ENCODE measurements at regions not wholly inside any gene's neighbourhood (a gene's known extent, or its start where the extent isn't known, plus 50 kb on each side); places are given as distances from the start of the nearest gene placed in this dataset.

DNA sequence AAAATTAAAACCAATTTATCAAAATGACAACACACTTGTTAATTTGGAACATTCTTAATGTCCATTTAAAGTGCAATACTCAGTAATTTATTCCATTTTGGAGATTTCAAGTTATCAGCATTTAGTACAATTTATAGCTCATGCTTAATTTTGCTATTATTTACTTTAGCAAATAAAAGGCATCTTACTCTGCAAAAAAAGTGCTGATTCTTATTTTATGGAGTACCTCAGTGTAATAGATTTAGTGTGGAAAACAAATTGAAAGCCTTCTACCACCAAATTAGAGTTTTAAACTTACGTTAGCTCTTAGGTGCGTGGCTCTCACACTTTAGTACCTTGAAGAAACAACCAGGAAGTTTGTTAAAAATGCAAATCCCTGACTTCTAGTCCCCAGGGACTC, 208.4 kb upstream of the NRIP1 start:
- BruUV-seq (replicated peaks), result no TSS peak
- H3K4me2 ChIP-seq (ENCODE audit: low read length), result no peak overlapping the region
- ChIA-PET POLR2A (ENCODE audit: unreplicated experiment) (interaction anchor here (0.6 kb wide), 1 partner anchor 9 kb away, joined by 5 read pairs; no protein-coding TSS in a partner anchor), CTCF (no interaction called here)
- intact Hi-C loops (cut with micrococcal nuclease), result no loop called here
- H3K9me3 ChIP-seq (ENCODE audit: low read length), result no peaks in the 10 kb centered on the region
- no peak overlapping the region for H2AFZ ChIP-seq (ENCODE audit: low read length)
- no peaks in the 10 kb centered on the region for H3K27me3 ChIP-seq (ENCODE audit: low read length)
- H3K27ac ChIP-seq (ENCODE audit: low read length), result no peak overlapping the region
- ATAC-seq, result no peak
- no peak overlapping the region for H3K9ac ChIP-seq (ENCODE audit: low read length)
- no peaks in the 10 kb centered on the region for H4K20me1 ChIP-seq (ENCODE audit: low read length)
- TF ChIP-seq EZH2 (IDR thresholded peaks at IDR 0.05; ENCODE audit: low read length, unreplicated experiment) (no peak), EZH2phosphoT487 (IDR thresholded peaks at IDR 0.05; ENCODE audit: borderline replicate concordance, low read length) (no peak)
- TF ChIP-seq, protein P1, sequence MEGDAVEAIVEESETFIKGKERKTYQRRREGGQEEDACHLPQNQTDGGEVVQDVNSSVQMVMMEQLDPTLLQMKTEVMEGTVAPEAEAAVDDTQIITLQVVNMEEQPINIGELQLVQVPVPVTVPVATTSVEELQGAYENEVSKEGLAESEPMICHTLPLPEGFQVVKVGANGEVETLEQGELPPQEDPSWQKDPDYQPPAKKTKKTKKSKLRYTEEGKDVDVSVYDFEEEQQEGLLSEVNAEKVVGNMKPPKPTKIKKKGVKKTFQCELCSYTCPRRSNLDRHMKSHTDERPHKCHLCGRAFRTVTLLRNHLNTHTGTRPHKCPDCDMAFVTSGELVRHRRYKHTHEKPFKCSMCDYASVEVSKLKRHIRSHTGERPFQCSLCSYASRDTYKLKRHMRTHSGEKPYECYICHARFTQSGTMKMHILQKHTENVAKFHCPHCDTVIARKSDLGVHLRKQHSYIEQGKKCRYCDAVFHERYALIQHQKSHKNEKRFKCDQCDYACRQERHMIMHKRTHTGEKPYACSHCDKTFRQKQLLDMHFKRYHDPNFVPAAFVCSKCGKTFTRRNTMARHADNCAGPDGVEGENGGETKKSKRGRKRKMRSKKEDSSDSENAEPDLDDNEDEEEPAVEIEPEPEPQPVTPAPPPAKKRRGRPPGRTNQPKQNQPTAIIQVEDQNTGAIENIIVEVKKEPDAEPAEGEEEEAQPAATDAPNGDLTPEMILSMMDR (conservative IDR thresholded peaks at IDR 0.05; ENCODE audit: low read depth, low read length), result no peak
- H3K4me1 ChIP-seq (ENCODE audit: insufficient read depth, low read length), result peaks cover 43% of the 10 kb centered on the region
- DNase-seq, result no peak
- H3K36me3 ChIP-seq (ENCODE audit: low read depth, low read length), result no peaks in the 10 kb centered on the region
- no peaks in the 10 kb centered on the region for H3K9me2 ChIP-seq (replicated peaks; ENCODE audit: low read length)
- H3F3A ChIP-seq (ENCODE audit: low read length, unreplicated experiment), result no peaks in the 10 kb centered on the region
- H3K4me3 ChIP-seq (ENCODE audit: low read length), result no peak overlapping the region
- H3K79me2 ChIP-seq (ENCODE audit: low read length), result no peaks in the 10 kb centered on the region

DNA sequence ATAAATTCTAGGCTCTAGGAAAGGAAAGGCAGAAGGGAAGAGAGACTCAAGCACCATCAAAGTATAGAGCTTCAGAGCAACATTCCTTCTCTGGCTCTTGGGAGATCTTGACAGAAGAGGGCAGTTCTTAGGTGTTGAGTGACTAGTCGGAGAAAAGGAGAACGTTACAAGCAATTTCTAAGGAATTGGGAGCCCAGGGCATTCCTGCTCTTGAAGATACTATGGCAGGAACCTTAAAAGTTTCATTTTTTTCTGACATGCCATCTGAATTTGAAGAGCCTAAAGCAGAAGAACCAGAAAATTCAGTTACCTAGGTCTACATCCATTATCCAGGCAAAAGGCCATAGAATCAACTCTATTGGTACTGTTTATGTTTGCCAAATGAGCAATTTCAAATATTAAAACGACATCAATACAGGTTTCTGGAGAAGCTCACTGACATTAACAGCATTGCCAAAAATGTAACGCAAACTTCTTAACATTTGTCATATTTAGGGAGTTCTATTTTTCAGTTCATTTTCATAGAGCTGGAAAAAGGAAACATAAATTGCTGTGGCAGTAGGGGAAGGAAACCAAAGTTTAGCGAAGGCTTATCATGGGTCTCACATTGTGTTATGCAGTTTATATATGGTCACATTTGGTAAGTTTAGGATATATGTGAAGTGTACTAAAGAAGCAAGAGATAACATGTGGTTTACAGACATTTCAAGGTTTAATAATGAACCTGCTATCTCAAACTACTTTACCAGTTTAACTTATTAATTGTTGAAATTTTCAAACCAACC, 210.1 kb upstream of the NRIP1 start:
- H3K27ac ChIP-seq (ENCODE audit: low read length), result peak overlapping the region; percentile 52
- ATAC-seq, result peak; percentile 69
- no peaks in the 10 kb centered on the region for H3K27me3 ChIP-seq (ENCODE audit: low read length)
- peak overlapping the region; percentile 39 for H2AFZ ChIP-seq (ENCODE audit: low read length)
- TF ChIP-seq EZH2phosphoT487 (IDR thresholded peaks at IDR 0.05; ENCODE audit: borderline replicate concordance, low read length) (no peak), EZH2 (IDR thresholded peaks at IDR 0.05; ENCODE audit: low read length, unreplicated experiment) (no peak)
- TF ChIP-seq, protein P1 (conservative IDR thresholded peaks at IDR 0.05; ENCODE audit: low read depth, low read length), result no peak
- intact Hi-C loops (cut with micrococcal nuclease), result loop anchor here (2.0 kb wide), 1 partner anchor 50 kb away; no protein-coding TSS in a partner anchor
- H3K36me3 ChIP-seq (ENCODE audit: low read depth, low read length), result no peaks in the 10 kb centered on the region
- no TSS peak for BruUV-seq (replicated peaks)
- H3K9ac ChIP-seq (ENCODE audit: low read length), result no peak overlapping the region
- no peaks in the 10 kb centered on the region for H3K9me2 ChIP-seq (replicated peaks; ENCODE audit: low read length)
- H3K79me2 ChIP-seq (ENCODE audit: low read length), result no peaks in the 10 kb centered on the region
- ChIA-PET POLR2A (ENCODE audit: unreplicated experiment) (interaction anchor here (0.6 kb wide), 2 partner anchors 29 to 257 kb away, joined by 3 to 4 read pairs; no protein-coding TSS in a partner anchor), CTCF (interaction anchor here (0.6 kb wide), 1 partner anchor 209 kb away, joined by 4 read pairs; no protein-coding TSS in a partner anchor)
- no peaks in the 10 kb centered on the region for H3K9me3 ChIP-seq (ENCODE audit: low read length)
- H4K20me1 ChIP-seq (ENCODE audit: low read length), result no peaks in the 10 kb centered on the region
- peaks cover 50% of the 10 kb centered on the region for H3K4me1 ChIP-seq (ENCODE audit: insufficient read depth, low read length)
- peak; percentile 84 for DNase-seq
- H3K4me2 ChIP-seq (ENCODE audit: low read length), result peak overlapping the region; percentile 74
- no peaks in the 10 kb centered on the region for H3F3A ChIP-seq (ENCODE audit: low read length, unreplicated experiment)
- peak overlapping the region; percentile 23; the same call in 1 of the 2 replicates for H3K4me3 ChIP-seq (ENCODE audit: low read length)

Data from PC-3 (cell line).